ENCODE measurements at regions not wholly inside any gene's neighbourhood (a gene's known extent, or its start where the extent isn't known, plus 50 kb on each side); places are given as distances from the start of the nearest gene placed in this dataset.

GRCh38 chr2:133838642-133839365, 270.5 kb upstream of the NCKAP5 start:
- no peak for DNase-seq (ENCODE audit: low read depth)

GRCh38 chr2:133839677-133840076, 271.4 kb upstream of the NCKAP5 start:
- no peak for DNase-seq (ENCODE audit: low read depth)

DNA sequence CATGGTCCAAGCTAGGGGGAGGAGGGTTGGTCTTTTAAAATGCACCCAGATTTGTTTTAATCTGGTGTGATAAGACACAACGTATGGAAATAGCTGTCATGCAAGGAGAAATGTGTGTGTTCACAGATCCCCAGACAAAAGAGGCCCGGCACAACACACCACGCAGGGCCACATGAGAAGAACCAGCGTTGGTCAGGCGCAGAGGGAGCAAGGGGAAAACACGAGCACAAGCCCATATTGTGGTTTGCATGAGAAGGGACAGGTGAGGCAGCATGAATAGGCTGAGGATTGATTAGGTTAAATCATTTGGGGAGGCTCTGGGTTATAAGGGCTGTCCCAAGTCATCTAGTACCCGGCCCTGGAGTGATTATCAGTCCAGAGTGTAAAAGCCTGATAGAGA, 272.5 kb upstream of the NCKAP5 start:
- DNase-seq (ENCODE audit: low read depth) = no peak

DNA sequence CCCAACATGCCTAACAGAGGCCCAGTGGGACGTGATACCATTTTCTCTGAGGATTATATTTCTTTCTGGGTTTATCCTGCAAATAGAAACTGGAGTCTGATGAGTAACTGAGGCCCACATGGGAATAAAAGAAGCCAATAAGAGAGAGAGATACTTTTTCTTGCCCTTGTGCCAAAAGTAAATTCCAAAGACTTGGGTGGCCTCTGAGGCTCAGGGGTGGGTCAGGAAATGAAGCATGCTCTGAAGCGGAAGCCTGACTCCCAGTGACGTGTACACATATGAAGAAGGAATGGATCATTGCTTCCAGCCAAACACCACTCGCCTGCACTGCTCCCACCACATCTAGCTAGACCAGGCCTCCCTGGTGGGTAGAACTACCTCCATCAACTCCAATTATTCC, 273.6 kb upstream of the NCKAP5 start:
- peak; percentile 96 for DNase-seq (ENCODE audit: low read depth)

GRCh38 chr2:133842446-133842845, 274.2 kb upstream of the NCKAP5 start:
- no peak for DNase-seq (ENCODE audit: low read depth)

GRCh38 chr2:133843091-133843490, 274.8 kb upstream of the NCKAP5 start:
- peak; percentile 55 for DNase-seq (ENCODE audit: low read depth)

DNA sequence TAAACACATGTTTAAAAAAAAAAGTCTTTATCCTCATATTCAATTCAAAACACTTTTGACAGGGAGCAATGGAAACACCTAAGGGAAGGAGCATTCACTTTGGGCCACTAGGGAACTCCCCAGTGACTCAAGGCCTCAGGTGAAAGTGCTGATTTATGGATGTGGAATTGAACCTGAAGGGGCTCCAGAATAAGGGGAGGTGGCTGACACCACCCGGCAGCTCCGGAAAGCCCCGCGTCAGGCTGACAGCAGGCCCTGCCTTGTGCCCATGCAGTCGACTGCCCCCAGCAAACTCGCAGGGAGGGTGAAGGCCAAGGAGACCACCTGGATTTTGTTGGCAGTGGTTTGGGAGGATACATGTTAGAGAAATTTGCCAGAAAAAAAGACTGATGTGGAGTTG, 275.3 kb upstream of the NCKAP5 start:
- no peak for DNase-seq (ENCODE audit: low read depth)

DNA sequence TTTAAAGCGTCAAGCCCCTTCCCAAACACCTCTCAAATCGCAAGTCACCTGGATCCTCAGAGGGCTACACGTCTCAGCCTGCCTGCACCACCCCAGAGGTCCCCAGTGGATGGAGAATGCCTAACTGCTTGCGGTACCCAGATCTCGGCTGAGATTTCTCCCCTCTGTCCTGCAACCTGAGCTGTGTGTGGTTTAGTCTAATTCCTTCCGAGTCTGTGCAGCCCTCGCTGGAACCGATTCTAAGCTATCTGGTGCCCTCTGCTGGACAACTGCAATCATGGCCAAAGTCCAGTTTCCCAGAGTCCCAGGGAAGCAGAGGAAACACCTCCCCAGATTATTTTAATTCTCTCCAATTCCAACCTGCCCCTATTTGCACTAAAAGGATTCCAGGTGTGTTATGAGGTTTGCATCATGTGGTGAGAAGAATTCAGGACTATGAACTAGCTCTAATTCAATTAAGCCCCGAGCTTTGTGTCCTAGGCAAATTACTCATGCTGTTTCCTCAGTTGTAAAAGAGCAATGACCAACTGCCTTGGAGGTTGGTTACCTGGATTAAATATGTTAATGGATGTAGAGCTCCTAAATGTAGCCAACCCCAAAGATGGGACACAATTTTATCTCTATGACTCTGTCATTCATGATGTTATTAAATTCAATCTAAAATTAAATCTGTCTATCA, 276.1 kb upstream of the NCKAP5 start:
- DNase-seq (ENCODE audit: low read depth) = peak; percentile 80

DNA sequence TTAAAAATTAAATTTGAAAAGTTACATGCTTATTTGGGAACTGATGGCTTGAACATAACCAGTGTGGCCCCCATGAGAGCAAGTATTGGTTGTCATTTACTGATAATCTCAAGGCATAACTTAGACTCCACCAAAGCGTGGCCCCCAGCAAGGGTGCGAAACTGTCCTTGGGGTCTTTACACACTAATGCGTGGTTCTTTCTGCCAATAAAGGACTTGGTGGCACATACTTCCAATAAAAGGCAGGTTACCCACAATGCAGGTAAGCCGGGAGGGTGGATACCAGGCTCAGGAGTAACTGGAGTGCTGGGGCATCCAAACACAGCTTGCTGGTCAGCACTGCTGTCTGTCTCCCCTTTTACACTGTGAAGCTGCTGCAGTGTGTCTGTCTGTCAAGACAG, 278.2 kb upstream of the NCKAP5 start:
- DNase-seq (ENCODE audit: low read depth) = no peak

DNA sequence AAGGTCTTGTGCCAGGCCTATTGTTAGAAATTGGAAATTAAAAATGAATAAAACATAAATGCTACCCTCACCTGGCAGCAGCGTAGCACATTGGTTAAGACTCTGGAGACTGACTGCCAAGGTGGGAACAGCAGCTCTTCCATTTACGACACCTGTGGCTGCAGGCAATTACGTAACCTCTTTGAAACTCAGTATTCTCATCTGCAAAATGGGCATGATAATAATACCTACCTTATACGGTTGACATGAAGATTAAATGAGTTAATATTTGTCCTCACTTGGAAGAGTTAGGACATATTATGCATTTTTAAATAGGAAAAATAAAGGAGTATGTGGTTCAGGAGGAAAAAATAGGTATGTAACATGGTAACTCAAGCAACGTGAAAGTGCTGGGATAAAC, 279.3 kb upstream of the NCKAP5 start:
- DNase-seq (ENCODE audit: low read depth) = no peak

DNA sequence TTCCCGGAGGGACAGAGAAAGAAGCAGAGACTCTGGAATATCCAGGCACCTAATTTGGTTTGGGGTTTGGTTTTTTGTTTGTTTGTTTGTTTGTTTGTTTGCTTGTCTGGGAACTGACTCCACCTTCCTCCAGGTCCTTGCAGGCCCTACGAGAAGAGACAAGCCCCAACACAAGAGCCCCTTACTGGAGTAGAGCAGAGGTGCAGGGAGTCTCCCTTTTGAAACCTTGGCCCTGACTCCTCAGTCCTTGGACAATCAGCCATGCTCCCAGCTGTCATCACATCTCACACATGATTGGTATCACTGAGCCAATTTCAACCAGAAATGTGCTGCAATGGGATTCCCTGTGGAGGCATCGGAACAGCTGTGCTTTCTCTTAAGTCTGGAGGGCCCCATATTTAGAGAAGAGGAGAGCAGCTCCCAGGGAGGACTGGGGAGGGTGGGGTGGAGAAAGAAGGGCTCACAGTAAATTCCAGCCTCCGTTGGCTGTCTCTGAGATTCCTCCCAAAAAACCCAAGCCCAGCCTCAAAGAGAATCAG, 279.9 kb upstream of the NCKAP5 start:
- peak; percentile 87 for DNase-seq (ENCODE audit: low read depth)

GRCh38 chr2:133849341-133849740, 281.1 kb upstream of the NCKAP5 start:
- DNase-seq (ENCODE audit: low read depth) = no peak

GRCh38 chr2:133854603-133855200, 286.4 kb upstream of the NCKAP5 start:
- DNase-seq (ENCODE audit: low read depth) = no peak

DNA sequence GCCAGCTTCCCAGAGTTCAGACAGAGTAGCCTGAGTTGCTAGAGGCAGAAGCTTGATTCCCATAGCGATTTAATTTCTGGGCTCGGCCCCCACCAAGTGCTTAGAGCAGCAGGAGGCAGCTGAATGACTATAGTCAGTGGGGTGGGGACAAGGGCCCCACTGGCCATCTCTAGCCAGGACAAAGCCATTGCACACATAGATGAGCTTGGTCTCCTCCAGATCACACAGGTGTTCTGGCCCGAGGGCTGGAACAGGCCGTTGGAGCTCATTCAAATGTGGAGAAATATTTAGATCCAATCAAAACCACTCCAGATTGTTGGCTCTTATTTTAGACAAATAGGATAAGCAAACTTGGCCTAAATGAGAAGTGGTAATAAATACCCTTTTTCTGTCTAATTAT, 287.3 kb upstream of the NCKAP5 start:
- no peak for DNase-seq (ENCODE audit: low read depth)

DNA sequence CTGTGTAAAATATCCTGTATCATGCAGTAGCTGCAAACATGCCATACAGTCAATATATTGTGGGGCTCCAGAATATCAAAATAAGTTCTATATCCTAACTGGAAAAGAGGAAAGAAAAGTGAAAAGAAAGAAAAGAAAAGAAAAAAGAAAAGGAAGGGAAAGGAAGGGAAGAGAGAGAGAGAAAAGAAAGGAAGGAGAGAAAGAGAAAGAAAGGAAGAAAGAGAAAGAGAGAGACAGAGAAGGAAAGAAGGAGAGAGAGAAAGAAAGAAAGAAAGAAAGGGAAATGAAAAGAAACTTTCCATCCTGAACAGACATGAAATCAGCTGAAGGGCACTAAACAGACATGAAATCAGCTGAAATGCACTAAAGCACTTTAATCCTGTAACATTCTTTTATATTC, 288.4 kb upstream of the NCKAP5 start:
- no peak for DNase-seq (ENCODE audit: low read depth)

DNA sequence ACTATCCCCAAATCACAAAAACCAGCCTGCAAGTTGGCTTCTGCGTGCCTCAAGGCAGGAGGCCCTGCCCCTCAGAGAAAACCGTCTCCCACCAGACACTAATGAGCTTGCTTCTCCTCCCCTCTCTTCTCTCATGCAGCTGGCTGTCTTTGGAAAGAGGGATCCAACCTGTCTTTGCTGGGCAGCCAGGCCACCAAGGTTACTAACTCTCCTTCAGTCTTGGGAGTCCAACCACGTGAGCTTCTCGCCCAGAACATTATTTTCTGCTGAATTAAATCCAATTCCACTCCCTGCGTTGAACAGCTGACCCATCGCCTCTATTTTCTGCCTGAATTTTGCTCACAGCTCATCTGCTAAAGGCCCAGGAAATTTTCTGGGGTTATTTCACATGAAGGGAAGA, 291.3 kb upstream of the NCKAP5 start:
- DNase-seq (ENCODE audit: low read depth) = no peak

GRCh38 chr2:133862400-133862977, 294.2 kb upstream of the NCKAP5 start:
- no peak for DNase-seq (ENCODE audit: low read depth)

DNA sequence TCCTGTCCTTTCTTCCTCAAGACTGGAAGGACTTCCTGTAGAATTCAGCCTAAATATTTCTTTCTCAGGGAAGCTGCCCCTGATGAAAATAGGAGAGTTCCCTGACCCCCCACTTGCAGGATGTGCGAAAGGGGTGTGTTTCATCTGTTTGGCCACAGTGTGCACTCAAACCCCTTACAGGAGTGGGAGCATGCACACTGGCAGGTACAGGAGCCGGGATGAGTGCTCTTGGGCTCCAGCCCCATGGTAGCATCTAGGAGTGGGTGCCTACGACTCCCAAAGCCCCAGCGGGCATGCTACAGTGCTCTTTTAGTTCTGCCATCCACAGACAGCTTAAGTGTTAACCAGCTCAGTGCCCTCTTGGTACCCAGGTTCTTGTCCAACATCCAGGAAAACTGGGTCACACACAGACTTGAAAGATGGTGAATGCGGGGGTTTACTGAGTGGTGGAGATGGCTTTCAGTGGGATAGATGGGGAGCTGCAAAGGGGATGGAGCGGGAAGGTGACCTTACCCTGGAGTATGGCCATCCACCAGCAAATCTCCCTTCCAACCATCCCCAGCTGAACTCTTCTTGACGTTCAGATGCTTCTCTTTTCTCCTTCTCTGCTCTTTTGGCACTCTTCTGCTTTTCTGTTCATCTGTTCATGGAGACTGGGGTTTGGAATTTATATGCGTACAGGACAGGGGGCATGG, 295.0 kb upstream of the NCKAP5 start:
- DNase-seq (ENCODE audit: low read depth) = no peak

GRCh38 chr2:133865141-133865540, 296.9 kb upstream of the NCKAP5 start:
- DNase-seq (ENCODE audit: low read depth) = no peak

- no peak for DNase-seq (ENCODE audit: low read depth)
These were observed 298.9 kb upstream of the NCKAP5 start for GRCh38 chr2:133867166-133867565.

GRCh38 chr2:133871545-133872209, 303.4 kb upstream of the NCKAP5 start:
- DNase-seq (ENCODE audit: low read depth) = no peak

All from LHCN-M2 (cell line).